GM21528 (cell line): ENCODE measurements at regions not wholly inside any gene's neighbourhood (a gene's known extent, or its start where the extent isn't known, plus 50 kb on each side); places are given as distances from the start of the nearest gene placed in this dataset.
"Not testable (repeated sequence)": the region's sequence is repeated elsewhere in the genome, so short reads cannot be mapped to it uniquely, and the experiment has no call there.

ENCODE experiments used
- ATAC-seq: cut with Tn5 transposase; IDR thresholded peaks from one replicate; pipeline ENCODE4 v1.9.1; 2021; ENCODE audit warnings: mild to moderate bottlenecking, moderate library complexity; ENCODE audit not compliant: unreplicated experiment, low FRiP score

GRCh38 chr13:44637581-44637980 is 61.5 kb upstream of the TSC22D1 start:
- ATAC-seq, result no peak

DNA sequence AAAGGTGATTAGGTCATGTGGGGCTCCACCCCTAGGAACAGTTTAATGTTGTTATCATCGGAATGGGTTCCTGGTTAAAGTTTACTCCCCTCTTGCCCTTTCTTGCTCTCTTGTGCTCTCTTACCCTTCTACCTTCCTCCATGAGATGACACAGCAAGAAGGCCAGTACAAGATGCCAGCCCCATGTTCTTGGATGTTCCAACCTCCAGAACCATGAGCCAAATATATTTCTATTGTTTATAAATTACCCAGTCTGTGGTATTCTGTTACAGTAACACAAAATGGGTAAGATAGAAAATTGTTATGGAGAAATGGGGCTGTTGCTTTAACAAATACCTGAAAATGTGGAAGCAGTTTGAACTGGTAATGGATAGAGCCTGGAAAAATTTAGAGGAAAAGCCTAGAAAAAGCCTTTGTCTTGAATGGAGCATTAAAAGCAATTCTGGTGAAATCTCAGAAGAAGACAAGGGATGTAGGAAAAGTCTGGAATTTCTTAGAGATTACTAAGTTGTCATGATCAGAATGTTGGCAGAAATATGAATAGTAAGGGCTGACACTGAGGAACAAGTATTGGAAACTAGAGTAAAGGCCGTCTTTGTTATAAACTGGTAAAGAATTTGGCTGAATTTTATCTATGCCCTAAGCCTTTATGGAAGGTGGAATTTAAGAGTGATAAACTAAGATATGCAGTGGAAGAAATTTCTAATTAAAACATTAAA is 53.5 kb upstream of the TSC22D1 start:
- no peak for ATAC-seq

- ATAC-seq, result not testable (repeated sequence)
Observed at GRCh38 chr13:44628826-44629225, 52.7 kb upstream of the TSC22D1 start.

DNA sequence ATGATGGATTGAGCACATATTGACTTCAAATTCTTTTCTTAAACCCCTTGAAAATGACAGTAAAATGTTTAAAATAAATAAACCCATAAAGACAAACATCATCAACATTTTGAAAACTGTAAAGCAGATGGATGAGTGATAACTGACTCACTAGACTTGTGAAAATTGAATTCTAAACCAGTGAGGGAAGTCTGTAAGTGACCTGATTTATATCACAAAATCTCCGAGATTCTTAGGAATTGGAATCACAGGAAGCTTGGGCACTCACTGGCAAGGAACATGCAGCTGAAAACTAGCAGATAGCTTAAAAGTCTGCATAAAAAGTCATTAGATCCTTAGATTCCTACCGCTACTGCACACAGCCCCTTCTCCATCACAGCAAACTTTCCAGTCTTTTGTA is 51.3 kb upstream of the TSC22D1 start:
- ATAC-seq, result no peak

DNA sequence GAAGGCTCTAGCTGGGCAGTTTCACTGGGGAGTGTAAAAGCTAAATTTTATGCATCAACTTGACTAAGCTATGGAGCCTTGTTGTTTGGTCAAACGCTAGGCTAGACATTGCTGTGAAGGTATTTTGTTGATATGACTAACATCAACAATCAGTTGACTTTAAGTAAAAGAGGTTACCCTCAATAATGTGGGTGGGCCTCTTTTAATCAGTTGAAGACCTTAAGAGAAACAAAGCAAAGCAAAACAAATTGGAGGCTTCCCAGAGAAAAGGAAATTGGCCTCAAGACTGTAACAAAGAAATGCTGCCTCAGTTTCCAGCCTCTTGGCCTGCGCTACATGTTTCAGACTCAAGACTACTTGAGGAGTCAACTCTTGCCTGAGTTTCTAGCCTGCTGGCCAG is 50.0 kb upstream of the TSC22D1 start:
- ATAC-seq, result no peak
